ENCODE measurements at regions not wholly inside any gene's neighbourhood (a gene's known extent, or its start where the extent isn't known, plus 50 kb on each side); places are given as distances from the start of the nearest gene placed in this dataset.

- TF ChIP-seq CSDC2 (CRISPR knock-in tag; IDR thresholded peaks at IDR 0.05) (no peak), POU6F1 (CRISPR knock-in tag; IDR thresholded peaks at IDR 0.05; ENCODE audit: borderline replicate concordance, low read depth) (no peak), CSRNP3 (CRISPR knock-in tag; IDR thresholded peaks at IDR 0.05) (no peak), TOX (CRISPR knock-in tag; IDR thresholded peaks at IDR 0.05; ENCODE audit: borderline replicate concordance) (no peak), ISL1 (CRISPR knock-in tag; IDR thresholded peaks at IDR 0.05) (no peak), SNAI2 (CRISPR knock-in tag; IDR thresholded peaks at IDR 0.05) (no peak), ZNF70 (CRISPR knock-in tag; IDR thresholded peaks at IDR 0.05) (no peak), ZC3H10 (CRISPR knock-in tag; IDR thresholded peaks at IDR 0.05) (no peak), PATZ1 (CRISPR knock-in tag; IDR thresholded peaks at IDR 0.05; ENCODE audit: borderline replicate concordance) (no peak), CREB5 (CRISPR knock-in tag; IDR thresholded peaks at IDR 0.05; ENCODE audit: low read depth) (no peak), ZNF565 (CRISPR knock-in tag; conservative IDR thresholded peaks at IDR 0.05; ENCODE audit: low read depth) (no peak), ZNF8 (CRISPR knock-in tag; IDR thresholded peaks at IDR 0.05) (no peak), PPARA (CRISPR knock-in tag; IDR thresholded peaks at IDR 0.05; ENCODE audit: borderline replicate concordance) (no peak), ARNTL (CRISPR knock-in tag; IDR thresholded peaks at IDR 0.05; ENCODE audit: borderline replicate concordance, low read depth) (no peak), ZFP30 (CRISPR knock-in tag; IDR thresholded peaks at IDR 0.05) (no peak), RARB (CRISPR knock-in tag; IDR thresholded peaks at IDR 0.05) (no peak), ZFP3 (CRISPR knock-in tag; IDR thresholded peaks at IDR 0.05) (no peak), OSR1 (CRISPR knock-in tag; IDR thresholded peaks at IDR 0.05) (no peak), BACH2 (CRISPR knock-in tag; IDR thresholded peaks at IDR 0.05; ENCODE audit: borderline replicate concordance) (no peak)
- no peak for ATAC-seq
These were observed 138.1 kb downstream of the YIPF5 start for GRCh38 chr5:144032375-144032774.

GRCh38 chr5:144033486-144033885 lies 137.0 kb downstream of the YIPF5 start:
- ATAC-seq: no peak
- TF ChIP-seq ISL1 (CRISPR knock-in tag; IDR thresholded peaks at IDR 0.05) (no peak), CSDC2 (CRISPR knock-in tag; IDR thresholded peaks at IDR 0.05) (no peak), PATZ1 (CRISPR knock-in tag; IDR thresholded peaks at IDR 0.05; ENCODE audit: borderline replicate concordance) (no peak)

GRCh38 chr5:144035046-144035740 lies 135.3 kb downstream of the YIPF5 start:
- TF ChIP-seq SNAI2 (CRISPR knock-in tag; IDR thresholded peaks at IDR 0.05) (no peak), ZFP30 (CRISPR knock-in tag; IDR thresholded peaks at IDR 0.05) (no peak), RARB (CRISPR knock-in tag; IDR thresholded peaks at IDR 0.05) (no peak)
- ATAC-seq: no peak

GRCh38 chr5:144036476-144036875 lies 134.0 kb downstream of the YIPF5 start:
- TF ChIP-seq ZNF8 (CRISPR knock-in tag; IDR thresholded peaks at IDR 0.05) (no peak), TCF4 (CRISPR knock-in tag; IDR thresholded peaks at IDR 0.05; ENCODE audit: borderline replicate concordance) (no peak), TOX (CRISPR knock-in tag; IDR thresholded peaks at IDR 0.05; ENCODE audit: borderline replicate concordance) (no peak), ISL1 (CRISPR knock-in tag; IDR thresholded peaks at IDR 0.05) (no peak), POU6F1 (CRISPR knock-in tag; IDR thresholded peaks at IDR 0.05; ENCODE audit: borderline replicate concordance, low read depth) (no peak), OSR1 (CRISPR knock-in tag; IDR thresholded peaks at IDR 0.05) (no peak)
- no peak for ATAC-seq
